DMS79 treated with DMSO at 0.1 percent for 48 hours (cell line): ENCODE measurements at regions not wholly inside any gene's neighbourhood (a gene's known extent, or its start where the extent isn't known, plus 50 kb on each side); places are given as distances from the start of the nearest gene placed in this dataset.
"Not testable (repeated sequence)": the region's sequence is repeated elsewhere in the genome, so short reads cannot be mapped to it uniquely, and the experiment has no call there.

Source experiments
- DNase-seq: peaks from one replicate; lab custom pipeline; 2025; lab: John Stamatoyannopoulos, UW

DNA sequence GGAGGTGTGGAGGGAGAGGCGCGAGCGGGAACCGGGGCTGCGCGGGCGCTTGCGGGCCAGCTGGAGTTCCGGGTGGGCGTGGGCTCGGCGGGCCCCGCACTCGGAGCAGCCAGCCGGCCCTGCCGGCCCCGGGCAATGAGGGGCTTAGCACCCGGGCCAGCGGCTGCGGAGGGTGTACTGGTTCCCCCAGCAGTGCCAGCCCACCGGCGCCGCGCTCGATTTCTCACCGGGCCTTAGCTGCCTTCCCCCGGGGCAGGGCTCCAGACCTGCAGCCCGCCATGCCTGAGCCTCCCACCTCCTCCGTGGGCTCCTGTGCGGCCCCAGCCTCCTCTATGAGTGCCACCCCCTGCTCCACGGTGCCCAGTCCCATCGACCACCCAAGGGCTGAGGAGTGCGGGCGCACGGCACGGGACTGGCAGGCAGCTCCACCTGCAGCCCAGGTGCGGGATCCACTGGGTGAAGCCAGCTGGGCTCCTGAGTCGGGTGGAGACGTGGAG, 141.4 kb downstream of the SPRY1 start:
- DNase-seq = not testable (repeated sequence)

- DNase-seq = no peak
These were observed 149.3 kb downstream of the SPRY1 start for GRCh38 chr4:123545667-123546572.

GRCh38 chr4:123546573-123547060, 150.0 kb downstream of the SPRY1 start:
- DNase-seq = no peak

GRCh38 chr4:123547216-123548165, 150.9 kb downstream of the SPRY1 start:
- peak; percentile 73 for DNase-seq

DNA sequence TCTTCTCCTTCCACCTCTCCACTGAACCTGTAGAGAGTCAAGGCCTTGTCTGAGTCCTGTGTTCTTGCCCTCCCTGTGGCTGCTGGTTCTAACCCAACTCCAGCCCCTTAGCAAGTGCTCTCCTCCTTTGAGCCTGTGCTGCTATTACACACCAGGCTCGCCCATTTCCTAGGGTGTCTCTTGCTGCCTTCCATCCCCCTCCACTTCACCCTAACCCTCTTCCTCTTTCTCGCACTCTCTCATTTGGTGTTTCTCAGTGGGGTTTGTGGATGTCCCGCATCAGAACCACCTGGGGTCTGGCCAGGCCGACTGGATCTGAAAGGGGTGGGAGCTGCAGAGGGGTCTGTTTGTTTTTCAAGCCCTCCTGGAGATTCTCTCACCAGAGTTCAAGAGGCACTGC, 156.7 kb downstream of the SPRY1 start:
- no peak for DNase-seq

DNA sequence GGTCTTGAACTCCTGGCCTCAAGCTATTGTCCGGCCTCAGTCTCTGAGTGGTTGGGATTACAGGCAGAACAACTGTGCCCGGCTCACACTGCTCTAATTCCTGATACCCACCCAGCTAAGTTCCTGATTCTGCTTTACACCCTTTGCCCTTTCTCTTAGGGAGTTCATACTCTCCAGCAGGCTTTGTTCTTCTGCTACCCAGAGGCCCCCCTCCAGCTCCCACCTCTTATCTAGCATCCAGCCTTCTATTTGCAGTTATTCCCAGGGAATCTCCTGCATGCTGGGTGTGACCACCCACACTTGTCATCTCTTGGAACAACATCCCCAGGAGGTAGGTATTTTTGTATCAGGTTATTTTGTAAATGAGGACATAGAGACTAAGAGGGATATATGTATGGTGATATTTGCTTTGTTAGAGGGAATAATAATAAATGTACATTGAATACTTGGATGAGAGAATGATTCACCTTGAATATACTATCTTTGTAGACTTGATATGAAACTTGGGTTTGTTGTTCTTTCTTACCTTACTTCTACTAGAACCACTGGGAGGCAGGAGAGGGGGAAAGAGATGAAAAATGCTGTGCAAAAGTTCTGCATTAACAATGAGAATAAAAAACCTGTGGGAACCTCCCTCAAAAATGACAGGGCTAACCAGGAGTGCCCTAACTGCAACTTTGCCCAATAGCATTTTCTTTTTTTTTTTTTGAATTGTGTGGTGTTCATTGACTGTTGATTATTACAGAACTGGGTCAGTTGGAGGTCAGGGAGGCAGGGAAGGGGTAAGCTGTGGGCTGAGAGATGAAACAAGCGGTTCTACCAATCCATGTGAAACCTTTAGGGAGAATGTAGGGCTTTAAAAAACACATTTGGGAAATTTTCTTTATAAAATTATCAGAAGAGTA, 157.4 kb downstream of the SPRY1 start:
- DNase-seq = no peak

GRCh38 chr4:123554801-123555232, 158.2 kb downstream of the SPRY1 start:
- DNase-seq = no peak

DNA sequence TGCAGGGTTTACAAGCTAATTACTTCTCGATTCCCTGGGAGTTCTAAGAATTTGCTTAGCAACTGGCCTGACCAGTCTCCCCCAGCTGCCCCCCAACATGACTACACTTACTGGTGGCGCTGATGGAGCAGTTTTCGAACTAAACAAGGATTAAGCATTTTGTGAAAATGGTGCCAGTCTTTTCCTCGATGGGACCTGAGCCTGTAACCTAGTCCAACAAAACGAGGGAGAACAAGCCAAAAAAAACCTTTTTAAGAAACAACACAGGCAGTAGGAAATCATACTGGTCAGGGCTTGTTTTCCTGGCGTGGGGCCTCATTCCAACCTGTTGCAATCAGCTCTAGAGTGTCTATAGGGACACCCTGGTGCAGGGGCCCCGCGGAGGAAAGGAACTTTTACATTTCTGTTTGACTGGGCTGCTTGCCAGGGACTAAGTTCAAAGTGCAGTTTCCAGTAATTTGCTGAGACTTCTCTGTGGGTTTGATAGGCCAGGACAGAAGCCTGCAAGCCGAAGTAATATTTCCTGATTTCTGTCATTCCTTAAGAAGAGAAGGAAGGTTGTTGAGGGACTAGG, 158.7 kb downstream of the SPRY1 start:
- no peak for DNase-seq

GRCh38 chr4:123555807-123556273, 159.2 kb downstream of the SPRY1 start:
- DNase-seq = no peak

- no peak for DNase-seq
These were observed 159.9 kb downstream of the SPRY1 start for GRCh38 chr4:123556526-123556925.

- DNase-seq = no peak
These were observed 161.4 kb downstream of the SPRY1 start for GRCh38 chr4:123557857-123558536.

DNA sequence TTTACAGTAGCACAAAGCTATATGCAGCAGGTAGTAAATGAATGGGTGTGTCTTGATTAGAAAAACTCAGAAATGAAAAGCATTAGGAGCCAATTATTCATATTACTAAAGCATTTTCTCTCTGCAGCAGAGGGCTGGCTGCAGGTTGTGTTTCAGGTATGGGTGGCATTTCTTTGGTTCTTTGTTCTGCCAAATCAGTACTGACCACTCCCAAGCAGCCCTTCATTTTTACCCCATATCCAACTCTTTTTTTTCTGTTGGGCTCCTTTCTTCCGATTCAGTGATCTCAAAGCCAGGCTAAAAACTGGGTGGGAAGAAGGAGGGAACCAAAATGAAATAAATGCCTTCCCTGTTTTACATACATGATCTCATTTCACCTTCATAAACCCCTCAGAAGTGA, 162.3 kb downstream of the SPRY1 start:
- DNase-seq = no peak

- no peak for DNase-seq
These were observed 163.6 kb downstream of the SPRY1 start for GRCh38 chr4:123559955-123560871.

- no peak for DNase-seq
These were observed 164.9 kb downstream of the SPRY1 start for GRCh38 chr4:123561525-123561924.

GRCh38 chr4:123562994-123563750, 166.6 kb downstream of the SPRY1 start:
- DNase-seq = no peak

GRCh38 chr4:123564758-123565346, 168.3 kb downstream of the SPRY1 start:
- DNase-seq = no peak

DNA sequence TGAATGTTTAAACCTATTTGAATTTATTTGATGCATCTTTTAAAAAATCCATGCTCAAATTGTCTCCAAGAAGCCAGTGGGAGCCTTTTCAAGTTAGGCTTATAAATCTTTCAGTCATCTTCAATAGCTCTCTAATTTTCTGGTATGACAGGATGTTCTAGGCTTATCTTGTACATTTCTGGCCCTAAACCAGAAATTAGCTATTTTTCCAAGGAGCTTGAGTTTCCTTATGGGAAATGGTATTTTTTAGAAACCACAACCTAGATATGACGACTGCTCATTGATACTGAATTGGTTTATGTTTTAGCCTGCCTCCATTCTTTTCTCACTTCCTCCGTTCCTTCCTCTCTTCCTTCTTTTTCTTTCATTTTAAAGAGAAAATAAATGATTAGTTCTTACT, 172.3 kb downstream of the SPRY1 start:
- DNase-seq = no peak

GRCh38 chr4:123569541-123569940, 172.9 kb downstream of the SPRY1 start:
- DNase-seq = no peak
